HG02943 (cell line): ENCODE measurements at regions not wholly inside any gene's neighbourhood (a gene's known extent, or its start where the extent isn't known, plus 50 kb on each side); places are given as distances from the start of the nearest gene placed in this dataset.
A peak's percentile ranks its signal among the peaks of the same experiment; 100 is the strongest.
"Not testable (repeated sequence)": the region's sequence is repeated elsewhere in the genome, so short reads cannot be mapped to it uniquely, and the experiment has no call there.

ENCODE experiments used
- ATAC-seq: cut with Tn5 transposase; IDR thresholded peaks from one replicate; pipeline ENCODE4 v1.9.1; 2021; ENCODE audit warnings: mild to moderate bottlenecking, low read depth, moderate library complexity; ENCODE audit not compliant: unreplicated experiment

- ATAC-seq, result no peak
Measured at GRCh38 chr12:84508851-84509260, 403.7 kb downstream of the SLC6A15 start.

GRCh38 chr12:84507956-84508850 lies 404.4 kb downstream of the SLC6A15 start:
- ATAC-seq, result no peak

- no peak for ATAC-seq
Measured at GRCh38 chr12:84506282-84506681, 406.3 kb downstream of the SLC6A15 start.

- peak; percentile 83 for ATAC-seq
Measured at GRCh38 chr12:84502907-84503787, 409.5 kb downstream of the SLC6A15 start.

- no peak for ATAC-seq
Measured at GRCh38 chr12:84502180-84502860, 410.3 kb downstream of the SLC6A15 start.

GRCh38 chr12:84497819-84498218 lies 414.8 kb downstream of the SLC6A15 start:
- ATAC-seq, result no peak

GRCh38 chr12:84495711-84496110 lies 416.9 kb downstream of the SLC6A15 start:
- ATAC-seq, result no peak

GRCh38 chr12:84492351-84492883 lies 420.2 kb downstream of the SLC6A15 start:
- no peak for ATAC-seq

- ATAC-seq, result no peak
Measured at GRCh38 chr12:84484798-84485197, 427.8 kb downstream of the SLC6A15 start.

GRCh38 chr12:84480803-84481202 lies 431.8 kb downstream of the SLC6A15 start:
- no peak for ATAC-seq

GRCh38 chr12:84470361-84470760 lies 442.2 kb downstream of the SLC6A15 start:
- no peak for ATAC-seq

- ATAC-seq, result no peak
Measured at GRCh38 chr12:84464616-84465015, 448.0 kb downstream of the SLC6A15 start.

GRCh38 chr12:84463741-84464495 lies 448.7 kb downstream of the SLC6A15 start:
- no peak for ATAC-seq

- no peak for ATAC-seq
Measured at GRCh38 chr12:84455598-84455997, 457.0 kb downstream of the SLC6A15 start.

GRCh38 chr12:84446478-84446877 lies 466.1 kb downstream of the SLC6A15 start:
- ATAC-seq, result not testable (repeated sequence)

- ATAC-seq, result no peak
Measured at GRCh38 chr12:84436134-84436533, 476.5 kb downstream of the SLC6A15 start.

GRCh38 chr12:84435682-84436081 lies 476.9 kb downstream of the SLC6A15 start:
- no peak for ATAC-seq

- ATAC-seq, result no peak
Measured at GRCh38 chr12:84422340-84422739, 490.3 kb downstream of the SLC6A15 start.

GRCh38 chr12:84421103-84421502 lies 491.5 kb downstream of the SLC6A15 start:
- ATAC-seq, result no peak

GRCh38 chr12:84416626-84417025 lies 496.0 kb downstream of the SLC6A15 start:
- ATAC-seq, result no peak
